Mononuclear cell (primary cell): ENCODE measurements at regions not wholly inside any gene's neighbourhood (a gene's known extent, or its start where the extent isn't known, plus 50 kb on each side); places are given as distances from the start of the nearest gene placed in this dataset.

Source experiments
- H3K27me3 ChIP-seq: 2 replicates; pipeline ENCODE4 v1.6.0; 2011; ENCODE audit warnings: low read length, control low read depth; ENCODE audit not compliant: insufficient read depth
- H3K4me1 ChIP-seq: 2 replicates; pipeline ENCODE4 v1.5.1; 2011; ENCODE audit warnings: mild to moderate bottlenecking, low read length, control low read depth; ENCODE audit not compliant: insufficient read depth
- H3K4me3 ChIP-seq: 2 replicates; pipeline ENCODE4 v1.5.1; 2011; ENCODE audit warnings: mild to moderate bottlenecking, low read length, moderate library complexity
- H3K9me3 ChIP-seq: 2 replicates; pipeline ENCODE4 v1.5.1; 2011; ENCODE audit warnings: low read depth, mild to moderate bottlenecking, control low read depth, low read length

- Histone ChIP-seq H3K4me1 (no peaks in the 10 kb centered on the region), H3K9me3 (no peaks in the 10 kb centered on the region), H3K27me3 (no peaks in the 10 kb centered on the region), H3K4me3 (no peak overlapping the region)
Observed at GRCh38 chr12:126518596-126519200, 1453.5 kb downstream of the AACS start.

GRCh38 chr12:126519833-126520232 lies 1454.6 kb downstream of the AACS start:
- Histone ChIP-seq H3K4me1 (no peaks in the 10 kb centered on the region), H3K27me3 (no peaks in the 10 kb centered on the region), H3K4me3 (no peak overlapping the region), H3K9me3 (no peaks in the 10 kb centered on the region)

- Histone ChIP-seq H3K9me3 (no peaks in the 10 kb centered on the region), H3K27me3 (no peaks in the 10 kb centered on the region), H3K4me3 (no peak overlapping the region), H3K4me1 (no peaks in the 10 kb centered on the region)
Observed at GRCh38 chr12:126523891-126524290, 1458.7 kb downstream of the AACS start.

- Histone ChIP-seq H3K9me3 (no peaks in the 10 kb centered on the region), H3K27me3 (no peaks in the 10 kb centered on the region), H3K4me3 (no peak overlapping the region), H3K4me1 (no peaks in the 10 kb centered on the region)
Observed at GRCh38 chr12:126534495-126534894, 1469.3 kb downstream of the AACS start.

- no peaks in the 10 kb centered on the region for H3K9me3 ChIP-seq
- H3K4me1 ChIP-seq = no peaks in the 10 kb centered on the region
- no peaks in the 10 kb centered on the region for H3K27me3 ChIP-seq
- H3K4me3 ChIP-seq = no peak overlapping the region
Observed at GRCh38 chr12:126534942-126535341, 1469.7 kb downstream of the AACS start.

GRCh38 chr12:126535971-126536370 lies 1470.7 kb downstream of the AACS start:
- Histone ChIP-seq H3K4me1 (no peaks in the 10 kb centered on the region), H3K27me3 (no peaks in the 10 kb centered on the region), H3K4me3 (no peak overlapping the region)

GRCh38 chr12:126537961-126538530 lies 1472.8 kb downstream of the AACS start:
- no peaks in the 10 kb centered on the region for H3K9me3 ChIP-seq
- H3K4me3 ChIP-seq = no peak overlapping the region
- no peaks in the 10 kb centered on the region for H3K27me3 ChIP-seq
- H3K4me1 ChIP-seq = no peaks in the 10 kb centered on the region

More at GRCh38 chr12:126535971-126536370, 1470.7 kb downstream of the AACS start:
- no peaks in the 10 kb centered on the region for H3K9me3 ChIP-seq

GRCh38 chr12:126538888-126539287 lies 1473.7 kb downstream of the AACS start:
- H3K4me3 ChIP-seq = no peak overlapping the region
- H3K4me1 ChIP-seq = no peaks in the 10 kb centered on the region
- H3K27me3 ChIP-seq = no peaks in the 10 kb centered on the region
- H3K9me3 ChIP-seq = no peaks in the 10 kb centered on the region

GRCh38 chr12:126545411-126545810 lies 1480.2 kb downstream of the AACS start:
- H3K27me3 ChIP-seq = no peaks in the 10 kb centered on the region
- no peak overlapping the region for H3K4me3 ChIP-seq
- H3K9me3 ChIP-seq = no peaks in the 10 kb centered on the region
- no peaks in the 10 kb centered on the region for H3K4me1 ChIP-seq

- Histone ChIP-seq H3K4me3 (no peak overlapping the region), H3K9me3 (no peaks in the 10 kb centered on the region), H3K27me3 (no peaks in the 10 kb centered on the region), H3K4me1 (no peaks in the 10 kb centered on the region)
Observed at GRCh38 chr12:126547905-126548304, 1482.7 kb downstream of the AACS start.

- H3K4me1 ChIP-seq = no peaks in the 10 kb centered on the region
- no peak overlapping the region for H3K4me3 ChIP-seq
- H3K27me3 ChIP-seq = no peaks in the 10 kb centered on the region
- H3K9me3 ChIP-seq = no peaks in the 10 kb centered on the region
Observed at GRCh38 chr12:126551869-126552268, 1486.6 kb downstream of the AACS start.

GRCh38 chr12:126554625-126555024 lies 1489.4 kb downstream of the AACS start:
- Histone ChIP-seq H3K4me3 (no peak overlapping the region), H3K4me1 (no peaks in the 10 kb centered on the region), H3K27me3 (no peaks in the 10 kb centered on the region), H3K9me3 (no peaks in the 10 kb centered on the region)

- Histone ChIP-seq H3K27me3 (no peaks in the 10 kb centered on the region), H3K4me3 (no peak overlapping the region), H3K9me3 (no peaks in the 10 kb centered on the region), H3K4me1 (no peaks in the 10 kb centered on the region)
Observed at GRCh38 chr12:126557659-126558058, 1492.4 kb downstream of the AACS start.

GRCh38 chr12:126558219-126558618 lies 1493.0 kb downstream of the AACS start:
- H3K27me3 ChIP-seq = no peaks in the 10 kb centered on the region
- no peaks in the 10 kb centered on the region for H3K9me3 ChIP-seq
- H3K4me1 ChIP-seq = no peaks in the 10 kb centered on the region
- H3K4me3 ChIP-seq = no peak overlapping the region

GRCh38 chr12:126558810-126559209 lies 1493.6 kb downstream of the AACS start:
- Histone ChIP-seq H3K4me3 (no peak overlapping the region), H3K9me3 (no peaks in the 10 kb centered on the region), H3K27me3 (no peaks in the 10 kb centered on the region), H3K4me1 (no peaks in the 10 kb centered on the region)

- no peak overlapping the region for H3K4me3 ChIP-seq
- H3K27me3 ChIP-seq = no peaks in the 10 kb centered on the region
- H3K4me1 ChIP-seq = no peaks in the 10 kb centered on the region
- H3K9me3 ChIP-seq = no peaks in the 10 kb centered on the region
Observed at GRCh38 chr12:126567016-126567415, 1501.8 kb downstream of the AACS start.
